Fibroblast of pulmonary artery (primary cell): ENCODE measurements at regions not wholly inside any gene's neighbourhood (a gene's known extent, or its start where the extent isn't known, plus 50 kb on each side); places are given as distances from the start of the nearest gene placed in this dataset.

Source experiments
- DNase-seq: peaks from one replicate; pipeline ENCODE4 v3.0.0-alpha.2; 2010; ENCODE audit warnings: low read depth
- H3K4me3 ChIP-seq: replicated peaks from 2 replicates; pipeline ENCODE4 v1.5.1; 2011; ENCODE audit warnings: low read depth, mild to moderate bottlenecking, control low read depth, low read length, moderate library complexity
- CTCF ChIP-seq: IDR thresholded peaks from 2 replicates; pipeline ENCODE4 v1.5.1; 2011; ENCODE audit warnings: mild to moderate bottlenecking, control low read depth, low read length, inconsistent platforms; ENCODE audit errors: missing control alignments

DNA sequence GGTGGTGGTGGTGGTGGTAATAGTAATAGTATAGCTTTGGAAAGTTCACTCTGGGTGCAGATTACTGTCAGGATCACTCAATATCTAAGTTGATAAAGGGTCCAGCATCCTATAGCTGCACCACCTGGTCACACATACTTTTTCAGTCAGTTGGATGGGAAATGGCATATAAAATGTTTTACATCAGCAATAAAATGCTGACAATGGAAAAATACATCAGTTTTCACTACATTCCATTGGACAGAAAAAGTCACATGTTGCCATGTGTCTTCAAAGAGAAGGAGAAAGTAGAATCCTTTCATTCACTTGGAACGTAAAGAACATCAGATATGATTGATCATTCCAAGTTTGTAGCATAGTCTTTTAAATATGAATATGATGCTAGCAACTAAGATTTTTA lies 481.4 kb downstream of the SLITRK6 start:
- H3K4me3 ChIP-seq: no peak overlapping the region
- TF ChIP-seq CTCF: no peak
- no peak for DNase-seq

DNA sequence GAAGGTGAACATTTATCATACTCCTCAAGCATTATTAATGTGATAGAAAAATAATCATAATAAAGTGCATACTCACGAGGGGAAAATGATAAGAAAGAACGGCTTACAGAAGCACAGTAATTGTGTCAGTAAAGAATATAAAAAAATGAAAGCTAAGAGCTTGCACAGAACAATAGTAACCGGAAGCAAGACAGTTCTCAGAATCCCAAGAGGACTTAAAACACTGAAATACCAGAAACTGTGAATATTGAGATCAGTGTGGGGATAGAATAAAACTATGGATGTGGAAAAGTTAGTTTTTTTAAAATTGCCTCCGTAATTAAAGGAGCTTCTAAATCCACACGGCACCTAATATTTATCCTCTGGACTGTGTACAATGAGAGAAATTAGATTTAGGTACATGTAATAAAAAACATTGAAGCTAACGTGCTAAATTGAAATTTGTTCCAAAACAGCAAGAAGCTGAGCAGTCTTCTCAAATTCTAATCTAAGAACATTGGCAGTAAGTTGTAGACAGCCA lies 482.7 kb downstream of the SLITRK6 start:
- peak overlapping the region; percentile 32 for H3K4me3 ChIP-seq
- peak; percentile 47 for DNase-seq
- no peak for TF ChIP-seq CTCF

DNA sequence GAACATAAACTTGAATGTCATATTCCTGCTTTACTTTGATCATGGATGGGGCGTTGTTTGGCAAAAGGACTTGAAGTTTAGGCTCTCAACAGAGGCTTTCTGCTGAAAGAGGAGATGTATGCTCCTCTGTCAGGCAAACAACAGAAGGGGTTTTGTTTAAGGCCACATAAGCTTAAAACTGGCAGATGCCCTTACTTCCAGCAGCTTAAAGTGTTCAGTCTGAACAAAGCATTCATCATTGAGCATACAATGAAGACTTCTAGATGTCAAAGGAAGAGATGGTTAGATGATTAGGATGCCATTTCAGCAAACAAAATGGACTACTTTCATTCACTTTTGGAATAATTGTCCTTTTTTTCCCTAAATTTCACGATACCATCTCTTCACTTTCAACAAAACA lies 484.5 kb downstream of the SLITRK6 start:
- no peak for DNase-seq
- H3K4me3 ChIP-seq: no peak overlapping the region
- no peak for TF ChIP-seq CTCF

DNA sequence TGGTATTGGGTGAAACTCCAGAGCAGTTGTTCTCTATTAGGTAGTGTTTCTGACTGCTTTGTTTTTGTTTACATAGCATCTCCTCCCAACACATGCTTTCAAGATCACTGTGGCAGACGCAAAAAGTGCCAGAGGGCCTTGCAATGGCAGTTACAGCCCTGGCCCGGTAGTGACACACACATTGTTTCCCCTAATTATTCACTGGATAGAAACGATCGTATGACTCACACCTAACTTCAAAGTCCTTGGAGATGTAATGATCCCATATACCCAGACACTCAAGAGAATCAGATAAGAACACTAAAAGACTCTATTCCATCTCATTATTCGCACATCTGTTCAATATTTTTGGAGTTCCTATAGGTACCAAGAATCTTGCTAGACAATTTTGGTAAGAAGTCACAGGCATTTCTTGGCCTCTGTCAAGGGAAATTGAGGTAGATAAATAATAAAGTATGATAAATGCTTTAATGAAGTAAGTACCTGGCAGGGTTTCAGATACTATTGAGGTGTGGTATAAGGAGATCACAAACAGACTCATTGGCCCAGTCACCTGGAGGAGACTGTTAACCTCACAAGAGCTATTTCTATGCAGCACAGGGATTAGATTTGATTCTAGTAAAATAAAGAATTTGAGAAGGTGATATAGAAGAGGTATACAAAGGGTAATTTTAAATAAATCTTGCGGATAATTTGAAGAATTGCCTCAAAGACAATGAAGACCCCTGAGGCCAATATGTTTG lies 485.3 kb downstream of the SLITRK6 start:
- no peak for TF ChIP-seq CTCF
- no peak for DNase-seq

GRCh38 chr13:85312071-85312470 lies 487.1 kb downstream of the SLITRK6 start:
- H3K4me3 ChIP-seq: no peak overlapping the region
- DNase-seq: no peak
- no peak for TF ChIP-seq CTCF

More for the DNA sequence above, 485.3 kb downstream of the SLITRK6 start:
- no peak overlapping the region for H3K4me3 ChIP-seq

DNA sequence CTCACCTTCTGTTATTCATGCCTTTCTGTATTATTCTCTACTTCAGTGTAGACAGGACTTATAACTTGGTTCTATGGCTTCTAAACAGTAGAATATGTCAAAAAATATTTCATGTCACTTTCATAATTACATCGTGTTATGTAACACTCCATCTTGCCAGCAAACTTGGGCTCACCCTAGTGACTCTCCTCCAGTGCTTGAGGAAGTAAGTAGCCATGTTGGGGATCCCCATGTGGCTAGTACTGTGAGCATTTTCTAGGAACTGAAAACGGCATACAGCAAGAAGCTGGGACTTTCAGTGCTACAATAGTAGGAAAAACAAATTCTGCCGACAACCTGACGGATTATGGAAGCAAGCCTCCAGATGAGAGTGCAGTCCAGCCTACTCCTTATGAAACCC lies 495.6 kb downstream of the SLITRK6 start:
- no peak overlapping the region for H3K4me3 ChIP-seq
- no peak for TF ChIP-seq CTCF
- no peak for DNase-seq
